Common myeloid progenitor, CD34-positive (primary cell): ENCODE measurements at regions not wholly inside any gene's neighbourhood (a gene's known extent, or its start where the extent isn't known, plus 50 kb on each side); places are given as distances from the start of the nearest gene placed in this dataset.
A peak's percentile ranks its signal among the peaks of the same experiment; 100 is the strongest.

ENCODE experiments used
- CTCF ChIA-PET: fragments of 350-600 bp; sonication (Branson Sonifier 250); formaldehyde crosslinking; loops from one replicate; lab custom pipeline; 2021; ENCODE audit warnings: antibody characterized with exemption; lab: Charles Lee
- POLR2A ChIA-PET: fragments of 350-600 bp; sonication (Branson Sonifier 250); formaldehyde crosslinking; loops from one replicate; lab custom pipeline; 2021; ENCODE audit warnings: antibody characterized with exemption; lab: Charles Lee
- DNase-seq, 3 donors: peaks; one replicate each; pipeline versions ENCODE4 v3.0.0 to v3.0.0-alpha.2; 2013
- H3K27ac ChIP-seq, 2 experiments: 1 replicate in 1 of 2; 2 replicates in 1 of 2; pipeline ENCODE4 v1.7.0; 2013; ENCODE audit warnings: inconsistent platforms in 2 of 2, low read length in 2 of 2, mild to moderate bottlenecking in 2 of 2, low read depth in 1 of 2, moderate library complexity in 1 of 2; ENCODE audit not compliant: severe bottlenecking in 2 of 2, insufficient read depth in 1 of 2, poor library complexity in 1 of 2
- H3K27me3 ChIP-seq, 5 experiments: replicated peaks in 2 of 5; 1 replicate in 3 of 5; 2 replicates in 2 of 5; pipeline versions ENCODE4 v1.6.1 to v1.7.0; 2013; ENCODE audit warnings: low read length in 4 of 5, mild to moderate bottlenecking in 2 of 5, moderate library complexity in 2 of 5, inconsistent platforms in 1 of 5; ENCODE audit not compliant: insufficient read depth in 5 of 5, control insufficient read depth in 4 of 5
- H3K36me3 ChIP-seq, 4 experiments: 1 replicate in 2 of 4; 2 replicates in 2 of 4; pipeline versions ENCODE4 v1.6.1 to v1.7.0; 2013; ENCODE audit warnings: low read length in 3 of 4, control low read depth in 1 of 4, mild to moderate bottlenecking in 1 of 4; ENCODE audit not compliant: control insufficient read depth in 4 of 4, insufficient read depth in 4 of 4
- H3K4me1 ChIP-seq, 4 experiments: 1 replicate in 3 of 4; 2 replicates in 1 of 4; pipeline versions ENCODE4 v1.6.1 to v1.7.1; 2013; ENCODE audit warnings: low read length in 3 of 4, mild to moderate bottlenecking in 3 of 4, control low read depth in 1 of 4, inconsistent platforms in 1 of 4, moderate library complexity in 1 of 4; ENCODE audit not compliant: control insufficient read depth in 4 of 4, insufficient read depth in 4 of 4; ENCODE audit errors: control extremely low read depth in 1 of 4
- H3K4me3 ChIP-seq, 7 experiments: 1 replicate in 4 of 7; 2 replicates in 3 of 7; pipeline versions ENCODE4 v1.5.1 to v1.7.0; 2013; ENCODE audit warnings: mild to moderate bottlenecking in 7 of 7, low read length in 6 of 7, moderate library complexity in 6 of 7, inconsistent platforms in 2 of 7, low read depth in 2 of 7, control low read depth in 1 of 7; ENCODE audit not compliant: insufficient read depth in 4 of 7, control insufficient read depth in 1 of 7; ENCODE audit errors: extremely low read depth in 1 of 7
- H3K9me3 ChIP-seq, 5 experiments: 1 replicate in 4 of 5; 2 replicates in 1 of 5; pipeline versions ENCODE4 v1.6.1 to v1.7.1; 2013; ENCODE audit warnings: low read length in 4 of 5, mild to moderate bottlenecking in 2 of 5, inconsistent platforms in 1 of 5, low read depth in 1 of 5, moderate library complexity in 1 of 5; ENCODE audit not compliant: control insufficient read depth in 4 of 5, insufficient read depth in 2 of 5; ENCODE audit errors: control extremely low read depth in 1 of 5
- WGBS: methylation state at CpG from one replicate; pipeline ENCODE4 v1.1.5; 2013; ENCODE audit not compliant: insufficient coverage; 5-methylcytosine and 5-hydroxymethylcytosine counted together

DNA sequence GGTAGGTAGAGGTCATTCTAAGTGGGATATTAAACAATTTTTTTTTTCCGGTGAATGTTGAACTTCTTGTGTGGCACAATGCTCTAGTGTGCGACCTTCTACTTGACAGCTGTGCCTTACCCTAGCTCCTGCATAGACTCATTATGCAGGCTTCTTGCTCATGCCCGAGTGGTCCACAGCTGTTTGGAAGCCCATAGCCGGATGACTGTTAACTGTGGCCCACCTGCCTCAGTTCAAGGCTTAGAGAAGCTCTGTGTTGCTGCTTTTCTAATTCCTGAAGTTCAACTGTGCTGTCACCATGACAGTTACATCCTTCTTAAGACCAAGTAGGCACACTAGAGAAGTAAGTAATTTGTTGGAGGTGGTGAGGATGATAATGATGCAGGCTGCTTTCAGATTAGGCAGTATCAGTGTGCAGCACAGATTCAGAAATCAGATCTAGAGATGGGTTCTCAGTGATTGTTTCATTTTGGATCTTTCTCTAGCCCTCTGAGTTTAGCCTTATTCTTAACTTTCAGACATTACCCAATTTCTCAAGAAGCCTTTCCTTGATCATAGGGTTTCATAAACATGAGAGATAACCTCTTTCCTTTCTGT is 278.4 kb downstream of the PHF14 start:
- ChIA-PET CTCF (no interaction called here), POLR2A (no interaction called here)
- Histone ChIP-seq H3K4me1 (no peaks in the 10 kb centered on the region), H3K27me3 (no peaks in the 10 kb centered on the region), H3K4me3 (no peak overlapping the region), H3K9me3 (no peaks in the 10 kb centered on the region), H3K36me3 (no peaks in the 10 kb centered on the region), H3K27ac (no peak overlapping the region)
- 100% methylated on average over 3 of the region's 4 CpGs for WGBS
- DNase-seq = no peak

DNA sequence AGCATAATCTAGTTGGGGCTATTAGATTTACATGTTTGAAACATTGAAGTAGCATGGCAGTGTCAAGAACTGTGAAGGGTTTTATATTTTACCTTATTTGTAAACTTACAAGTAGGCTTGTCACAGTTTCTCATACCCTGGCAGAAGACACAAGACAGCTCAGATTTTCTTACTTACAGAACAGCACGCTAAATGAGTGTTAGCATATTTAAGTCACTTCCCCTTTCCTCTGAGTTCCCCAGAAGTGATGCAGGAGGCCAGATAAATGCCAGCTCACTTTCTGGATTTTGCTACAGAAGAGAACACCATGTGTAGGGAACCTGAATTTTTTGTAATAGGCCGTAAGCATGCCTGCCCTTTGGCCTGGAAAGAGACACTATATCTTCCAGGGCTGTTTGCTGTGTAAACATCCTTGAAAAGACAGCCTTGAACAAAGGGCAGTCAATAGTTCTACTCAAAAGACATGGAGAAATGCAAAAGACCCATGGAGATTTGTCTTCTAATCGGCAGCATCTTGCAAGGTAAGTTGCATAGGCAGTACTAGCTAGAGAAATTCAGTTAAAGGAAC is 279.1 kb downstream of the PHF14 start:
- H3K27ac ChIP-seq = no peak overlapping the region
- peak in 2 of 3 donors; percentile 55 to 60 for DNase-seq
- no peaks in the 10 kb centered on the region for H3K4me1 ChIP-seq
- ChIA-PET POLR2A (no interaction called here), CTCF (interaction anchor here (1.2 kb wide), 1 partner anchor 11 kb away, joined by 3 read pairs; no protein-coding TSS in a partner anchor)
- H3K27me3 ChIP-seq = no peaks in the 10 kb centered on the region
- H3K9me3 ChIP-seq = no peaks in the 10 kb centered on the region
- H3K4me3 ChIP-seq = no peak overlapping the region
- WGBS = 0% methylated on average over 1 of the region's 3 CpGs
- H3K36me3 ChIP-seq = no peaks in the 10 kb centered on the region

DNA sequence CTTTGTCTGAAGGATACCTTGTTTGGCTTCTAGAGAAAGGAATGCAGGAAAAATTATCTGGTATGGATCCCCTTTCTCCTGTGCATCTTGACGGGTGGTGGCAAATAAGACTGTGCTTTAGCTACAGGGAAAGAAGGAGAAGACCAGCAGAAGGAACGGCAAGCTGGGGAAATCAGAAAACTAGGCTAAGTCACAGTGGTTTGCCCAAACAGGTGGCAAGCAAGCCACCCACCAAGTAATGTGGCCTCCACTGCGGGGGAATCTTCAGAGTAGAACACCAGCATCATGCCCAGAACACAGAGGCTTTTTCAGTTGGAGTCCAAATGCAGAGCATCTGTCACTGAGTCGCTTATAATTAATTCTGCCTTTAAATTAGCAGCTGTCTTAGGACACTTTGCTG is 282.8 kb downstream of the PHF14 start:
- H3K4me3 ChIP-seq = no peak overlapping the region
- H3K4me1 ChIP-seq = no peaks in the 10 kb centered on the region
- H3K36me3 ChIP-seq = no peaks in the 10 kb centered on the region
- H3K27ac ChIP-seq = no peak overlapping the region
- ChIA-PET CTCF (no interaction called here), POLR2A (no interaction called here)
- no peaks in the 10 kb centered on the region for H3K27me3 ChIP-seq
- no peak for DNase-seq
- WGBS = 100% methylated on average over 1 of the region's 4 CpGs
- no peaks in the 10 kb centered on the region for H3K9me3 ChIP-seq

DNA sequence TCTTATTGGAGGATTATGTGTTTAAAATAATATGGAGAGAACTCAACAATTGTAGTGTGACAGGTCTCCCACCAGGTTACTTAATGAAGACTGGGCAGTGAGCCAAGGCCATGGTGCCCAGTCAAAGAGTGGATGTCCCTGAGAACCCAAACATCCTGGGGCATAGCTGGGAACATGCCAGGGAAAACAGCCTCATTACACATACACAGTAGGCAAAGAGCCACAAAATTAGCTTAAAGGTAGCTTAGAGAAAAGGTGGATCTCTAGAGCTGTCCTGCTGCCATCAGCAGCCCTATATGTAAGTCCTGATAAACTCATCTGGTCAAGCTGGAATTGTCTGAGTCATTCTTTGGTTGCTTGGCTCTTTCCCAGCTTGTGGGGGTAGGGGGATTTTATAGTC is 287.8 kb downstream of the PHF14 start:
- H3K36me3 ChIP-seq = no peaks in the 10 kb centered on the region
- DNase-seq = no peak
- CTCF ChIA-PET = no interaction called here

DNA sequence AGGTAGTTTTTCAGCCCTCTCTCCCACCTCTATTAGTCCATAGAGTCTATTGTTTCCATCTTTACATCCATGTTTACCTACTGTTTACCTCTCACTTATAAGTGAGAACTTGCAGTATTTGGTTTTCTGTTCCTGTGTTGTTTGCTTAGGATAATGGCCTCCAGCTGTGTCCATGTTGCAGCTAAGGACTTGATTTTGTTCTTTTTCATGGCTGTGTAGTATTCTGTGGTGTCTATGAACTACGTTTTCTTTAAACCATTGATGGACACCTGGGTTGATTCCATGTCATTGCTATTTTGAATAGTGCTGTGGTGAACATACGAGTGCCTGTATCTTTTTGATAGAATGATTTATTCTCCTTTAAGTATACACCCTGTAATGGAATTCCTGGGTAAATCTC is 292.4 kb downstream of the PHF14 start:
- Histone ChIP-seq H3K4me3 (no peak overlapping the region), H3K27ac (no peak overlapping the region), H3K4me1 (no peaks in the 10 kb centered on the region), H3K9me3 (peaks cover 0 to 5% (median 3%) of the 10 kb centered on the region in 5 experiments), H3K36me3 (no peaks in the 10 kb centered on the region), H3K27me3 (no peaks in the 10 kb centered on the region)
- POLR2A ChIA-PET = no interaction called here
- no peak for DNase-seq
- no CpG with 5 or more reads among the region's 2 CpGs for WGBS
- CTCF ChIA-PET = no interaction called here

More for the DNA sequence above, 287.8 kb downstream of the PHF14 start:
- POLR2A ChIA-PET = no interaction called here
- H3K4me1 ChIP-seq = no peaks in the 10 kb centered on the region
- H3K27me3 ChIP-seq = no peaks in the 10 kb centered on the region
- no peak overlapping the region for H3K27ac ChIP-seq
- no peaks in the 10 kb centered on the region for H3K9me3 ChIP-seq
- no peak overlapping the region for H3K4me3 ChIP-seq

DNA sequence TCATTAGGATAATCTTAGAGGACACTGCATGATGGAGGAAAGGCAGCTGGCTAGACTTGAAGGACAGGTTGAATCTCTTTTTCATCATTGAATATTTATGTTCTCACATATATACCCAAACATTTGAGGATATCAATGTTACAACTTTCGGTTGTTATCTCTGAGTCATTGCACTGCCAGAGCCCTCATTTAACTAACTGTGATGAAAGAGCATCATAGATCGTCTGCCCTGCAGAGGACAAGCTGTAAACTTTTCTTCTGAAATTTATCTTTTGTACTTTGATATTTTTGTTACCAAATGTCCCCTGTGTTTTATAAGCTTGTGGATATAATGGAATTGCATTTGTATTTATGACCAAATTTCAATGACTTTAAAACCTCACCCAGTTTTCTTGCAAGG is 298.7 kb downstream of the PHF14 start:
- 83% methylated on average over 1 of the region's 2 CpGs for WGBS

DNA sequence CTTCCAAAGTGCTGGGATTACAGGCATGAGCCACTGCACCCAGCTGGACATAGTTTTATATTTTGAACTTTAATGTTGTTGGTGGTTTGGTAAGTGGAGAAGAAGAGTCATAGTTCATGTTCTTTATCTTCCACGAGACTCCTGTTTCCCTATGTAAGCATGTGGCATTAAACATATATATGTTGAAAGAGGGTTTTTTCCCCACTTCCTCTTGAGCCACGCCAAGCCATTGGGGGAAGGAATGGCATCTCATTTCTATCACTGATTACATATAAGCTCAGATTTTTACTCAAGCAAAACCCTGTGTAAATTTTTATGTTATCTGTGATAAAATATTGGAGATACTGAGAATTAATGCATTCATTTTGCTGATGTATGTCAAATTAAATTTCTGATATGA is 300.4 kb downstream of the PHF14 start:
- Histone ChIP-seq H3K36me3 (no peaks in the 10 kb centered on the region), H3K9me3 (no peaks in the 10 kb centered on the region), H3K27ac (no peak overlapping the region), H3K4me3 (no peak overlapping the region), H3K4me1 (no peaks in the 10 kb centered on the region), H3K27me3 (no peaks in the 10 kb centered on the region)
- ChIA-PET CTCF (no interaction called here), POLR2A (interaction anchor here (0.7 kb wide), 1 partner anchor 1316 kb away, joined by 3 read pairs; no protein-coding TSS in a partner anchor)
- DNase-seq = peak in 2 of 3 donors; percentile 3 to 24
- no CpG with 5 or more reads among the region's 2 CpGs for WGBS

More for the DNA sequence above, 298.7 kb downstream of the PHF14 start:
- Histone ChIP-seq H3K4me1 (no peaks in the 10 kb centered on the region), H3K27ac (no peak overlapping the region), H3K27me3 (no peaks in the 10 kb centered on the region), H3K9me3 (peaks cover 0 to 5% (median 3%) of the 10 kb centered on the region in 5 experiments), H3K36me3 (no peaks in the 10 kb centered on the region), H3K4me3 (no peak overlapping the region)
- POLR2A ChIA-PET = interaction anchor here (0.6 kb wide), 1 partner anchor 1450 kb away, joined by 3 read pairs; no protein-coding TSS in a partner anchor
- CTCF ChIA-PET = no interaction called here
- no peak for DNase-seq
